ENCODE measurements at regions not wholly inside any gene's neighbourhood (a gene's known extent, or its start where the extent isn't known, plus 50 kb on each side); places are given as distances from the start of the nearest gene placed in this dataset.

- no peak for DNase-seq
Observed at GRCh38 chr10:44020322-44021111, 364.4 kb downstream of the CXCL12 start.

GRCh38 chr10:44017483-44018145 lies 367.3 kb downstream of the CXCL12 start:
- DNase-seq = no peak

- no peak for DNase-seq
Observed at GRCh38 chr10:44016589-44017482, 368.1 kb downstream of the CXCL12 start.

GRCh38 chr10:44015702-44016500 lies 367.2 kb upstream of the ZNF32 start:
- no peak for DNase-seq

GRCh38 chr10:44014644-44015250 lies 366.1 kb upstream of the ZNF32 start:
- DNase-seq = no peak

- no peak for DNase-seq
Observed at GRCh38 chr10:44013981-44014380, 365.3 kb upstream of the ZNF32 start.

- no peak for DNase-seq
Observed at GRCh38 chr10:44012921-44013320, 364.2 kb upstream of the ZNF32 start.

- no peak for DNase-seq
Observed at GRCh38 chr10:44011603-44011981, 362.9 kb upstream of the ZNF32 start.

GRCh38 chr10:44010873-44011602 lies 362.4 kb upstream of the ZNF32 start:
- no peak for DNase-seq

GRCh38 chr10:44009891-44010632 lies 361.4 kb upstream of the ZNF32 start:
- no peak for DNase-seq

GRCh38 chr10:44008917-44009709 lies 360.4 kb upstream of the ZNF32 start:
- DNase-seq = no peak

- DNase-seq = no peak
Observed at GRCh38 chr10:44008270-44008916, 359.7 kb upstream of the ZNF32 start.

- no peak for DNase-seq
Observed at GRCh38 chr10:44006771-44007170, 358.1 kb upstream of the ZNF32 start.

- DNase-seq = no peak
Observed at GRCh38 chr10:44005788-44006099, 357.1 kb upstream of the ZNF32 start.

GRCh38 chr10:44004913-44005787 lies 356.5 kb upstream of the ZNF32 start:
- no peak for DNase-seq

- DNase-seq = no peak
Observed at GRCh38 chr10:43998021-43998809, 349.5 kb upstream of the ZNF32 start.

GRCh38 chr10:43997330-43997729 lies 348.6 kb upstream of the ZNF32 start:
- no peak for DNase-seq

All from hindlimb muscle (tissue), 1 donor.